ENCODE measurements at regions not wholly inside any gene's neighbourhood (a gene's known extent, or its start where the extent isn't known, plus 50 kb on each side); places are given as distances from the start of the nearest gene placed in this dataset.

DNA sequence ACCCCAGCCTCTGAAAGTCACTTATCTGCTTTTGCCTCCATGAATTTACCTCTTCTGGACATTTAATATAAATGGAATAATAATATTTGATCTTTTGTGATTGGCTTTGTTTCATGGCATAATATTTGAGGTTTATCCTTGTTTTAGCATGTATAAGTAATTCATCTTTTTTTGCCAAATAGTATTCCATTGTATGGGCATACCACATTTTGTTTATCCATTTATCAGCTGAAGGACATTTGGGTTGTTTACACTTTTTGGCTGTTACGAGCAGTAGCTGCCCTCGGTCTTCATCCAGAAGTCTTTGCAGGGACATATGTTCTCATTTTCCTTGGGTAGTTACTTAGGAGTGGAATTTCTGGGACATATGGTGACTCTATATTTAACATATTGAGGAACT is 53.0 kb upstream of the SMIM21 start:
- TF ChIP-seq, protein P1, sequence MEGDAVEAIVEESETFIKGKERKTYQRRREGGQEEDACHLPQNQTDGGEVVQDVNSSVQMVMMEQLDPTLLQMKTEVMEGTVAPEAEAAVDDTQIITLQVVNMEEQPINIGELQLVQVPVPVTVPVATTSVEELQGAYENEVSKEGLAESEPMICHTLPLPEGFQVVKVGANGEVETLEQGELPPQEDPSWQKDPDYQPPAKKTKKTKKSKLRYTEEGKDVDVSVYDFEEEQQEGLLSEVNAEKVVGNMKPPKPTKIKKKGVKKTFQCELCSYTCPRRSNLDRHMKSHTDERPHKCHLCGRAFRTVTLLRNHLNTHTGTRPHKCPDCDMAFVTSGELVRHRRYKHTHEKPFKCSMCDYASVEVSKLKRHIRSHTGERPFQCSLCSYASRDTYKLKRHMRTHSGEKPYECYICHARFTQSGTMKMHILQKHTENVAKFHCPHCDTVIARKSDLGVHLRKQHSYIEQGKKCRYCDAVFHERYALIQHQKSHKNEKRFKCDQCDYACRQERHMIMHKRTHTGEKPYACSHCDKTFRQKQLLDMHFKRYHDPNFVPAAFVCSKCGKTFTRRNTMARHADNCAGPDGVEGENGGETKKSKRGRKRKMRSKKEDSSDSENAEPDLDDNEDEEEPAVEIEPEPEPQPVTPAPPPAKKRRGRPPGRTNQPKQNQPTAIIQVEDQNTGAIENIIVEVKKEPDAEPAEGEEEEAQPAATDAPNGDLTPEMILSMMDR (IDR thresholded peaks at IDR 0.05; ENCODE audit: borderline replicate concordance, extremely low read depth, insufficient read depth), result no peak
- Histone ChIP-seq H3K27ac (ENCODE audit: low read depth in 2 of 2, low read length in 2 of 2) (no peak overlapping the region), H3K4me1 (ENCODE audit: control insufficient read depth in 2 of 3, insufficient read depth in 2 of 3, low read depth in 1 of 3, low read length in 3 of 3) (no peaks in the 10 kb centered on the region), H3K9me3 (ENCODE audit: control insufficient read depth in 2 of 3, insufficient read depth in 1 of 3, low read length in 3 of 3) (peaks cover 0 to 12% (median 0%) of the 10 kb centered on the region in 3 donors), H3K36me3 (ENCODE audit: control insufficient read depth in 2 of 3, insufficient read depth in 3 of 3, low read length in 3 of 3) (no peaks in the 10 kb centered on the region), H3K9ac (ENCODE audit: low read length in 3 of 3) (no peak overlapping the region), H3K4me3 (ENCODE audit: low read length in 3 of 3) (no peak overlapping the region), H3K27me3 (ENCODE audit: control insufficient read depth, insufficient read depth, low read length) (no peaks in the 10 kb centered on the region)
- DNase-seq, result no peak
- intact Hi-C loops (cut with DNase I), result loop anchor here (10.0 kb wide), 1 partner anchor 836 kb away; no protein-coding TSS in a partner anchor
- no peak for FAIRE-seq

DNA sequence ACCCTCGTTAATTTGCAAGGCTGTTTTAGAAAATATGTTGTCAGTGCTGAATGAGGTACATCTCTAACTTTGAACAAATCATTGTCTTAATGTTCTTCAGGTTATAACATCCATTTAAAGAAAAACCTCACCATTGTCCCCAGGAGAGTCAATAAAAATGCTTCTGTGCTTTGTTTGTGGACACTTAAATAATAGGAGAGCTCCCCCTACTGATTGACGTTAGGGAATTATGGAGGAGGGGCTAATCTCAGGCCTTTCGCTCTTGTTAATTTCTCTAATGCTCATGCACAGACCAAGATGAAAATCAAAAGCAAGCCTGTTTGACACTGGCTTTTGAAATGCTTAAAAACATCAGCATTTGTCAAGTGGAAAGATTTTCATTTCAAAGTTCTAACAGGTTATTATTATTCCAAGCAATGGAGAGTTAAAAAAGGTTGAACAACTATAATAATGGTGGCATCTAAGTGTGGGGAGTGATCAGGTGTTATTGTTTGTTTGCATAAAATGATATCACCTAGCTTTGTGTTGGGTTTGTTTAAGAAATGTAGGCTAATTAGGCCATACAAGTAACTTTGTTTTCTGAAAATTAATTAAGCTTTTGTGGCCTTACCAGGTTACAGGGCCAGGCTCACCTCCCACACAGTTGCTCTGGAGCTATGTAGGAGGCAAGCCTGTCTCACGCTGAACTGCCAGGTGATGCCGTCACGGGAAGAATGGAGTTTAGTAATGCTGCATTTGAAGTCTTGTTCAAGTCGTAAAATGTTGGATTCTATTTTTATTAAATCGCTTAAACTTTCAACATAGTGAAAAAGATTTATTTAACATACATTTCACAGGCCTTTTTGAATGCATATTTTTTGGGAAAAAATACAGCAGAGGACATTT is 51.7 kb upstream of the SMIM21 start:
- Histone ChIP-seq H3K27me3 (ENCODE audit: control insufficient read depth, insufficient read depth, low read length) (no peaks in the 10 kb centered on the region), H3K9ac (ENCODE audit: low read length in 3 of 3) (no peak overlapping the region), H3K27ac (ENCODE audit: low read depth in 2 of 2, low read length in 2 of 2) (no peak overlapping the region), H3K9me3 (ENCODE audit: control insufficient read depth in 2 of 3, insufficient read depth in 1 of 3, low read length in 3 of 3) (peaks cover 0 to 12% (median 0%) of the 10 kb centered on the region in 3 donors), H3K36me3 (ENCODE audit: control insufficient read depth in 2 of 3, insufficient read depth in 3 of 3, low read length in 3 of 3) (no peaks in the 10 kb centered on the region), H3K4me3 (ENCODE audit: low read length in 3 of 3) (no peak overlapping the region), H3K4me1 (ENCODE audit: control insufficient read depth in 2 of 3, insufficient read depth in 2 of 3, low read depth in 1 of 3, low read length in 3 of 3) (no peaks in the 10 kb centered on the region)
- FAIRE-seq, result peak; percentile 69
- TF ChIP-seq, protein P1 (IDR thresholded peaks at IDR 0.05; ENCODE audit: borderline replicate concordance, extremely low read depth, insufficient read depth), result peak; percentile 73
- intact Hi-C loops (cut with DNase I), result no loop called here
- DNase-seq, result peak in 3 of 5 donors; percentile 45 to 87 (median 85)

GRCh38 chr18:75477900-75478299 is 50.4 kb upstream of the SMIM21 start:
- Histone ChIP-seq H3K27ac (ENCODE audit: low read depth in 2 of 2, low read length in 2 of 2) (no peak overlapping the region), H3K27me3 (ENCODE audit: control insufficient read depth, insufficient read depth, low read length) (no peaks in the 10 kb centered on the region), H3K4me3 (ENCODE audit: low read length in 3 of 3) (no peak overlapping the region), H3K36me3 (ENCODE audit: control insufficient read depth in 2 of 3, insufficient read depth in 3 of 3, low read length in 3 of 3) (no peaks in the 10 kb centered on the region), H3K9ac (ENCODE audit: low read length in 3 of 3) (no peak overlapping the region), H3K4me1 (ENCODE audit: control insufficient read depth in 2 of 3, insufficient read depth in 2 of 3, low read depth in 1 of 3, low read length in 3 of 3) (no peaks in the 10 kb centered on the region), H3K9me3 (ENCODE audit: control insufficient read depth in 2 of 3, insufficient read depth in 1 of 3, low read length in 3 of 3) (peaks cover 0 to under 1% (median 0%) of the 10 kb centered on the region in 3 donors)
- FAIRE-seq, result no peak
- no peak for DNase-seq
- intact Hi-C loops (cut with DNase I), result no loop called here
- TF ChIP-seq, protein P1 (IDR thresholded peaks at IDR 0.05; ENCODE audit: borderline replicate concordance, extremely low read depth, insufficient read depth), result no peak

All from kidney (tissue), 13 donors.